GM23338 (cell line): ENCODE measurements at regions not wholly inside any gene's neighbourhood (a gene's known extent, or its start where the extent isn't known, plus 50 kb on each side); places are given as distances from the start of the nearest gene placed in this dataset.

Source experiments
- ATAC-seq: fragments of 200-7000 bp; cut with Tn5 transposase; 3 replicates; pipeline ENCODE4 v1.9.1; 2020
- DNase-seq: peaks from one replicate; pipeline ENCODE4 v3.0.0-alpha.2; 2015; ENCODE audit warnings: low spot score
- H2AFZ ChIP-seq: fragments of 200-600 bp; sonication (generic); 2 replicates; pipeline ENCODE4 v1.8.0; 2016; ENCODE audit warnings: antibody characterized with exemption, mild to moderate bottlenecking, moderate library complexity
- H3F3A ChIP-seq: fragments of 200-600 bp; sonication (generic); replicated peaks from 2 replicates; pipeline ENCODE4 v1.8.0; 2017; ENCODE audit warnings: antibody characterized with exemption, mixed run types, low read depth
- H3K27ac ChIP-seq: fragments of 200-600 bp; sonication (generic); 2 replicates; pipeline ENCODE4 v1.6.1; 2016; ENCODE audit warnings: low read depth
- H3K27me3 ChIP-seq: fragments of 200-600 bp; sonication (generic); 2 replicates; pipeline ENCODE4 v1.8.0; 2016; ENCODE audit warnings: mild to moderate bottlenecking, mixed run types, moderate library complexity; ENCODE audit not compliant: insufficient read depth
- H3K36me3 ChIP-seq: fragments of 200-600 bp; sonication (generic); 2 replicates; pipeline ENCODE4 v1.8.0; 2016; ENCODE audit warnings: mild to moderate bottlenecking; ENCODE audit not compliant: insufficient read depth
- H3K4me1 ChIP-seq: fragments of 200-600 bp; sonication (generic); 2 replicates; pipeline ENCODE4 v1.8.0; 2016; ENCODE audit warnings: mild to moderate bottlenecking, moderate library complexity; ENCODE audit not compliant: insufficient read depth
- H3K4me2 ChIP-seq: fragments of 200-600 bp; sonication (generic); 2 replicates; pipeline ENCODE4 v1.7.1; 2017; ENCODE audit warnings: mixed run types
- H3K4me3 ChIP-seq: fragments of 200-600 bp; sonication (generic); 2 replicates; pipeline ENCODE4 v1.6.1; 2016; ENCODE audit warnings: mixed run types
- H3K79me2 ChIP-seq: fragments of 200-600 bp; sonication (generic); replicated peaks from 2 replicates; pipeline ENCODE4 v1.8.0; 2017; ENCODE audit warnings: mild to moderate bottlenecking; ENCODE audit not compliant: insufficient read depth
- H3K9me2 ChIP-seq: fragments of 200-600 bp; sonication (generic); 2 replicates; pipeline ENCODE4 v1.8.0; 2017; ENCODE audit not compliant: insufficient read depth
- H4K20me1 ChIP-seq: fragments of 200-600 bp; sonication (generic); replicated peaks from 2 replicates; pipeline ENCODE4 v1.8.0; 2017; ENCODE audit warnings: mild to moderate bottlenecking; ENCODE audit not compliant: insufficient read depth
- H3K27ac Mint-ChIP-seq: 2 replicates; pipeline ENCODE4 v1.8.0; 2020; ENCODE audit warnings: inconsistent platforms, mild to moderate bottlenecking, moderate library complexity, mixed read lengths
- H3K27me3 Mint-ChIP-seq: 3 replicates; pipeline ENCODE4 v1.8.0; 2022; ENCODE audit warnings: low read depth, mild to moderate bottlenecking, moderate library complexity, mixed read lengths, inconsistent platforms; ENCODE audit not compliant: insufficient read depth, poor library complexity
- H3K36me3 Mint-ChIP-seq: 3 replicates; pipeline ENCODE4 v1.8.0; 2021; ENCODE audit warnings: low read depth, mild to moderate bottlenecking, inconsistent platforms, moderate library complexity, mixed read lengths
- H3K4me1 Mint-ChIP-seq: 3 replicates; pipeline ENCODE4 v1.8.0; 2020; ENCODE audit warnings: mild to moderate bottlenecking, inconsistent platforms, mixed read lengths
- H3K4me3 Mint-ChIP-seq: 3 replicates; pipeline ENCODE4 v1.8.0; 2021; ENCODE audit warnings: moderate library complexity, mild to moderate bottlenecking, inconsistent platforms, mixed read lengths
- H3K9me3 Mint-ChIP-seq: 3 replicates; pipeline ENCODE4 v1.8.0; 2020; ENCODE audit warnings: moderate library complexity, mild to moderate bottlenecking, inconsistent platforms, mixed read lengths
- CREB1 ChIP-seq: fragments of 250-450 bp; sonication (Bioruptor Pico); IDR thresholded peaks from 2 replicates; pipeline ENCODE4 v1.5.0; 2020; ENCODE audit warnings: low read depth, mild to moderate bottlenecking, moderate library complexity
- CTCF ChIP-seq, 2 experiments: fragments of 200-600 bp in 1 of 2; sonication (generic) in 1 of 2; conservative IDR thresholded peaks; 2 replicates each; pipeline versions ENCODE4 v1.5.1 to v1.6.1; 2016 to 2017; ENCODE audit warnings: antibody characterized with exemption in 2 of 2, low read depth in 2 of 2, mild to moderate bottlenecking in 2 of 2, moderate library complexity in 1 of 2
- EZH2 ChIP-seq: fragments of 200-600 bp; sonication (generic); IDR thresholded peaks from one replicate; pipeline ENCODE4 v1.8.0; 2017; ENCODE audit warnings: antibody characterized with exemption, mild to moderate bottlenecking, low read depth; ENCODE audit not compliant: unreplicated experiment
- EZH2phosphoT487 ChIP-seq: fragments of 200-600 bp; sonication (generic); IDR thresholded peaks from one replicate; pipeline ENCODE4 v1.8.1; 2018; ENCODE audit warnings: antibody characterized with exemption; ENCODE audit not compliant: unreplicated experiment
- JUNB ChIP-seq: IDR thresholded peaks from one replicate; pipeline ENCODE4 v1.6.1; 2016; ENCODE audit warnings: antibody characterized with exemption; ENCODE audit not compliant: unreplicated experiment
- NANOG ChIP-seq: IDR thresholded peaks from 2 replicates; pipeline ENCODE4 v1.6.1; 2016; ENCODE audit warnings: antibody characterized with exemption, borderline replicate concordance
- POLR2AphosphoS5 ChIP-seq: IDR thresholded peaks from 2 replicates; pipeline ENCODE4 v1.6.1; 2016; ENCODE audit warnings: antibody characterized with exemption, low read depth
- STAT1 ChIP-seq: IDR thresholded peaks from one replicate; pipeline ENCODE4 v1.6.1; 2016; ENCODE audit warnings: antibody characterized with exemption; ENCODE audit not compliant: unreplicated experiment
- ZNF114 ChIP-seq: fragments of 250-450 bp; sonication (Bioruptor Pico); IDR thresholded peaks from 2 replicates; pipeline ENCODE4 v1.5.0; 2020; ENCODE audit warnings: mild to moderate bottlenecking, moderate library complexity
- ZNF331 ChIP-seq: fragments of 250-450 bp; sonication (Bioruptor Pico); IDR thresholded peaks from 2 replicates; pipeline ENCODE4 v1.5.0; 2020; ENCODE audit warnings: low read depth, mild to moderate bottlenecking, moderate library complexity
- TF ChIP-seq, protein P1 (sequence below): IDR thresholded peaks from 2 replicates; pipeline ENCODE4 v1.6.1; 2016; ENCODE audit warnings: antibody characterized with exemption
- TF ChIP-seq, protein P2 (sequence below): fragments of 250-450 bp; sonication (Bioruptor Pico); IDR thresholded peaks from 2 replicates; pipeline ENCODE4 v1.5.0; 2020; ENCODE audit warnings: mild to moderate bottlenecking, moderate library complexity

GRCh38 chr9:79896390-79896980 lies 324.7 kb downstream of the TLE4 start:
- Histone ChIP-seq H3K9me2 (0 out of 2 replicates have a peak, but pooled peaks cover 4% of the 10 kb centered on the region), H3K4me1 (no peaks in the 10 kb centered on the region), H3K27ac (no peak overlapping the region), H4K20me1 (no peaks in the 10 kb centered on the region), H3K79me2 (no peaks in the 10 kb centered on the region), H3F3A (no peaks in the 10 kb centered on the region), H3K4me3 (no peak overlapping the region), H3K4me2 (no peak overlapping the region), H2AFZ (no peak overlapping the region), H3K27me3 (no peaks in the 10 kb centered on the region), H3K36me3 (no peaks in the 10 kb centered on the region)
- Mint-ChIP-seq H3K36me3 (no peaks in the 10 kb centered on the region), H3K4me3 (no peak overlapping the region), H3K27me3 (no peaks in the 10 kb centered on the region), H3K4me1 (no peaks in the 10 kb centered on the region), H3K9me3 (no peaks in the 10 kb centered on the region), H3K27ac (no peak overlapping the region)
- ATAC-seq: no peak
- TF ChIP-seq EZH2: no peak
- TF ChIP-seq JUNB: no peak
- no peak for TF ChIP-seq STAT1
- DNase-seq: no peak

DNA sequence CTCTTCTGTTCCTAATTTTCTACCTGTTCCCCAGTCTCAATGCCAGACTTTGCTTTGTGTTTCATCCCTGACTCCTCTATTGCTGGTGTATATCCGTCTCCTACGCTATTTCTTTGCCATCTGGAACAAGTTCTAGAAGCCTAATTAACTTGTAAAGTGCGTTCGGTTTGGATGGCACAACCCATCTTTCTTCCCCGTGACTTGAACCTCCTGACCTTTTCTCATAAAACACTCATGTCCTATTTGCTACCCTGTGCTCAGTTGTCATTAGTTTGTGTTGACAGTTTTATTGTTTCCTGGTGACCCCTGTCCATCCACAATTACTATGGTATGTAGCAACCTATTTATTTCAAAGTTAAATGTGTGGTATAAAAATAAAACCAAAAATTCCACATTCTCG lies 323.5 kb downstream of the TLE4 start:
- H3K27me3 Mint-ChIP-seq: no peaks in the 10 kb centered on the region
- H3K9me2 ChIP-seq: 0 out of 2 replicates have a peak, but pooled peaks cover 4% of the 10 kb centered on the region
- ATAC-seq: no peak
- no peak for DNase-seq
- no peak overlapping the region for H3K27ac ChIP-seq
- no peaks in the 10 kb centered on the region for H4K20me1 ChIP-seq
- no peaks in the 10 kb centered on the region for H3K79me2 ChIP-seq
- no peak overlapping the region for H3K4me3 Mint-ChIP-seq
- no peak overlapping the region for H3K4me2 ChIP-seq
- no peaks in the 10 kb centered on the region for H3F3A ChIP-seq
- no peaks in the 10 kb centered on the region for H3K9me3 Mint-ChIP-seq
- H3K4me1 ChIP-seq: no peaks in the 10 kb centered on the region
- H3K27me3 ChIP-seq: no peaks in the 10 kb centered on the region
- H2AFZ ChIP-seq: no peak overlapping the region
- no peak overlapping the region for H3K27ac Mint-ChIP-seq
- H3K4me3 ChIP-seq: no peak overlapping the region
- H3K36me3 Mint-ChIP-seq: no peaks in the 10 kb centered on the region
- no peaks in the 10 kb centered on the region for H3K36me3 ChIP-seq
- H3K4me1 Mint-ChIP-seq: no peaks in the 10 kb centered on the region
- TF ChIP-seq NANOG (no peak), JUNB (no peak), CREB1 (CRISPR knock-in tag) (no peak), EZH2phosphoT487 (no peak), ZNF331 (CRISPR knock-in tag) (no peak), EZH2 (no peak), POLR2AphosphoS5 (no peak), ZNF114 (CRISPR knock-in tag) (no peak), CTCF (conservative IDR thresholded peaks at IDR 0.05; ENCODE audit: low read depth in 2 of 2) (no peak), STAT1 (no peak)
- TF ChIP-seq, protein P1, sequence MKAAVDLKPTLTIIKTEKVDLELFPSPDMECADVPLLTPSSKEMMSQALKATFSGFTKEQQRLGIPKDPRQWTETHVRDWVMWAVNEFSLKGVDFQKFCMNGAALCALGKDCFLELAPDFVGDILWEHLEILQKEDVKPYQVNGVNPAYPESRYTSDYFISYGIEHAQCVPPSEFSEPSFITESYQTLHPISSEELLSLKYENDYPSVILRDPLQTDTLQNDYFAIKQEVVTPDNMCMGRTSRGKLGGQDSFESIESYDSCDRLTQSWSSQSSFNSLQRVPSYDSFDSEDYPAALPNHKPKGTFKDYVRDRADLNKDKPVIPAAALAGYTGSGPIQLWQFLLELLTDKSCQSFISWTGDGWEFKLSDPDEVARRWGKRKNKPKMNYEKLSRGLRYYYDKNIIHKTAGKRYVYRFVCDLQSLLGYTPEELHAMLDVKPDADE: no peak
- TF ChIP-seq, protein P2, sequence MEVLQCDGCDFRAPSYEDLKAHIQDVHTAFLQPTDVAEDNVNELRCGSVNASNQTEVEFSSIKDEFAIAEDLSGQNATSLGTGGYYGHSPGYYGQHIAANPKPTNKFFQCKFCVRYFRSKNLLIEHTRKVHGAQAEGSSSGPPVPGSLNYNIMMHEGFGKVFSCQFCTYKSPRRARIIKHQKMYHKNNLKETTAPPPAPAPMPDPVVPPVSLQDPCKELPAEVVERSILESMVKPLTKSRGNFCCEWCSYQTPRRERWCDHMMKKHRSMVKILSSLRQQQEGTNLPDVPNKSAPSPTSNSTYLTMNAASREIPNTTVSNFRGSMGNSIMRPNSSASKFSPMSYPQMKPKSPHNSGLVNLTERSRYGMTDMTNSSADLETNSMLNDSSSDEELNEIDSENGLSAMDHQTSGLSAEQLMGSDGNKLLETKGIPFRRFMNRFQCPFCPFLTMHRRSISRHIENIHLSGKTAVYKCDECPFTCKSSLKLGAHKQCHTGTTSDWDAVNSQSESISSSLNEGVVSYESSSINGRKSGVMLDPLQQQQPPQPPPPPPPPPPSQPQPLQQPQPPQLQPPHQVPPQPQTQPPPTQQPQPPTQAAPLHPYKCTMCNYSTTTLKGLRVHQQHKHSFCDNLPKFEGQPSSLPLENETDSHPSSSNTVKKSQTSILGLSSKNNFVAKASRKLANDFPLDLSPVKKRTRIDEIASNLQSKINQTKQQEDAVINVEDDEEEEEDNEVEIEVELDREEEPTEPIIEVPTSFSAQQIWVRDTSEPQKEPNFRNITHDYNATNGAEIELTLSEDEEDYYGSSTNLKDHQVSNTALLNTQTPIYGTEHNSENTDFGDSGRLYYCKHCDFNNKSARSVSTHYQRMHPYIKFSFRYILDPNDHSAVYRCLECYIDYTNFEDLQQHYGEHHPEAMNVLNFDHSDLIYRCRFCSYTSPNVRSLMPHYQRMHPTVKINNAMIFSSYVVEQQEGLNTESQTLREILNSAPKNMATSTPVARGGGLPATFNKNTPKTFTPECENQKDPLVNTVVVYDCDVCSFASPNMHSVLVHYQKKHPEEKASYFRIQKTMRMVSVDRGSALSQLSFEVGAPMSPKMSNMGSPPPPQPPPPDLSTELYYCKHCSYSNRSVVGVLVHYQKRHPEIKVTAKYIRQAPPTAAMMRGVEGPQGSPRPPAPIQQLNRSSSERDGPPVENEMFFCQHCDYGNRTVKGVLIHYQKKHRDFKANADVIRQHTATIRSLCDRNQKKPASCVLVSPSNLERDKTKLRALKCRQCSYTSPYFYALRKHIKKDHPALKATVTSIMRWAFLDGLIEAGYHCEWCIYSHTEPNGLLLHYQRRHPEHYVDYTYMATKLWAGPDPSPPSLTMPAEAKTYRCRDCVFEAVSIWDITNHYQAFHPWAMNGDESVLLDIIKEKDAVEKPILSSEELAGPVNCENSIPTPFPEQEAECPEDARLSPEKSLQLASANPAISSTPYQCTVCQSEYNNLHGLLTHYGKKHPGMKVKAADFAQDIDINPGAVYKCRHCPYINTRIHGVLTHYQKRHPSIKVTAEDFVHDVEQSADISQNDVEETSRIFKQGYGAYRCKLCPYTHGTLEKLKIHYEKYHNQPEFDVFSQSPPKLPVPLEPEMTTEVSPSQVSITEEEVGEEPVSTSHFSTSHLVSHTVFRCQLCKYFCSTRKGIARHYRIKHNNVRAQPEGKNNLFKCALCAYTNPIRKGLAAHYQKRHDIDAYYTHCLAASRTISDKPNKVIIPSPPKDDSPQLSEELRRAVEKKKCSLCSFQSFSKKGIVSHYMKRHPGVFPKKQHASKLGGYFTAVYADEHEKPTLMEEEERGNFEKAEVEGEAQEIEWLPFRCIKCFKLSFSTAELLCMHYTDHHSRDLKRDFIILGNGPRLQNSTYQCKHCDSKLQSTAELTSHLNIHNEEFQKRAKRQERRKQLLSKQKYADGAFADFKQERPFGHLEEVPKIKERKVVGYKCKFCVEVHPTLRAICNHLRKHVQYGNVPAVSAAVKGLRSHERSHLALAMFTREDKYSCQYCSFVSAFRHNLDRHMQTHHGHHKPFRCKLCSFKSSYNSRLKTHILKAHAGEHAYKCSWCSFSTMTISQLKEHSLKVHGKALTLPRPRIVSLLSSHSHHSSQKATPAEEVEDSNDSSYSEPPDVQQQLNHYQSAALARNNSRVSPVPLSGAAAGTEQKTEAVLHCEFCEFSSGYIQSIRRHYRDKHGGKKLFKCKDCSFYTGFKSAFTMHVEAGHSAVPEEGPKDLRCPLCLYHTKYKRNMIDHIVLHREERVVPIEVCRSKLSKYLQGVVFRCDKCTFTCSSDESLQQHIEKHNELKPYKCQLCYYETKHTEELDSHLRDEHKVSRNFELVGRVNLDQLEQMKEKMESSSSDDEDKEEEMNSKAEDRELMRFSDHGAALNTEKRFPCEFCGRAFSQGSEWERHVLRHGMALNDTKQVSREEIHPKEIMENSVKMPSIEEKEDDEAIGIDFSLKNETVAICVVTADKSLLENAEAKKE (CRISPR knock-in tag): no peak
